H9 (cell line): ENCODE measurements at regions not wholly inside any gene's neighbourhood (a gene's known extent, or its start where the extent isn't known, plus 50 kb on each side); places are given as distances from the start of the nearest gene placed in this dataset.

ENCODE experiments used
- DNase-seq: peaks from one replicate; pipeline ENCODE4 v3.0.0-alpha.2; 2017
- H2AFZ ChIP-seq: one replicate; pipeline ENCODE4 v1.6.1; 2013; ENCODE audit warnings: mild to moderate bottlenecking, low read length, control low read depth, moderate library complexity
- H2AK5ac ChIP-seq: 2 replicates; pipeline ENCODE4 v1.6.1; 2013; ENCODE audit warnings: low read length, control low read depth, mixed read lengths; ENCODE audit not compliant: insufficient read length
- H2BK120ac ChIP-seq: one replicate; pipeline ENCODE4 v1.6.1; 2013; ENCODE audit warnings: low read depth, mild to moderate bottlenecking, low read length, control low read depth, inconsistent platforms; ENCODE audit not compliant: poor library complexity, severe bottlenecking
- H2BK12ac ChIP-seq: 2 replicates; pipeline ENCODE4 v1.6.1; 2013; ENCODE audit warnings: low read length, control low read depth, mixed read lengths, low read depth; ENCODE audit not compliant: insufficient read length
- H2BK15ac ChIP-seq: 2 replicates; pipeline ENCODE4 v1.6.1; 2013; ENCODE audit warnings: low read depth, low read length, control low read depth
- H2BK20ac ChIP-seq: one replicate; pipeline ENCODE4 v1.6.1; 2013; ENCODE audit warnings: low read depth, mild to moderate bottlenecking, low read length, control low read depth, inconsistent platforms; ENCODE audit not compliant: poor library complexity, severe bottlenecking
- H2BK5ac ChIP-seq: 2 replicates; pipeline ENCODE4 v1.6.1; 2013; ENCODE audit warnings: low read length, control low read depth, mixed read lengths; ENCODE audit not compliant: insufficient read length
- H3K14ac ChIP-seq: 2 replicates; pipeline ENCODE4 v1.6.1; 2013; ENCODE audit warnings: low read length, control low read depth; ENCODE audit not compliant: insufficient read depth
- H3K18ac ChIP-seq: 2 replicates; pipeline ENCODE4 v1.6.1; 2013; ENCODE audit warnings: low read depth, mild to moderate bottlenecking, mixed read lengths, low read length, control low read depth; ENCODE audit not compliant: insufficient read length
- H3K23ac ChIP-seq: 2 replicates; pipeline ENCODE4 v1.6.1; 2013; ENCODE audit warnings: low read length, control low read depth, mixed read lengths, low read depth; ENCODE audit not compliant: insufficient read length
- H3K23me2 ChIP-seq: 2 replicates; pipeline ENCODE4 v1.6.1; 2013; ENCODE audit warnings: low read depth, mild to moderate bottlenecking, mixed read lengths, low read length, control low read depth; ENCODE audit not compliant: insufficient read length, poor library complexity, severe bottlenecking
- H3K27ac ChIP-seq: 2 replicates; pipeline ENCODE4 v1.5.1; 2013; ENCODE audit warnings: low read length, control low read depth, mixed read lengths, low read depth; ENCODE audit not compliant: insufficient read length
- H3K27me3 ChIP-seq: 2 replicates; pipeline ENCODE4 v1.6.1; 2013; ENCODE audit warnings: low read length, control low read depth, inconsistent platforms; ENCODE audit not compliant: insufficient read depth
- H3K4ac ChIP-seq: 2 replicates; pipeline ENCODE4 v1.6.1; 2013; ENCODE audit warnings: low read depth, mild to moderate bottlenecking, control low read depth, inconsistent platforms, low read length, moderate library complexity
- H3K4me1 ChIP-seq: 2 replicates; pipeline ENCODE4 v1.6.1; 2013; ENCODE audit warnings: low read length, control low read depth, inconsistent platforms; ENCODE audit not compliant: insufficient read depth
- H3K4me2 ChIP-seq: 2 replicates; pipeline ENCODE4 v1.6.1; 2013; ENCODE audit warnings: low read length, control low read depth, mixed read lengths; ENCODE audit not compliant: insufficient read length, insufficient read depth
- H3K56ac ChIP-seq: 2 replicates; pipeline ENCODE4 v1.6.1; 2013; ENCODE audit warnings: low read depth, mild to moderate bottlenecking, mixed read lengths, low read length, control low read depth; ENCODE audit not compliant: insufficient read length
- H3K79me1 ChIP-seq: 2 replicates; pipeline ENCODE4 v1.6.1; 2013; ENCODE audit warnings: low read depth, mild to moderate bottlenecking, moderate library complexity, low read length, control low read depth, inconsistent platforms; ENCODE audit not compliant: insufficient read depth, poor library complexity, severe bottlenecking
- H3K79me2 ChIP-seq: 2 replicates; pipeline ENCODE4 v1.6.1; 2013; ENCODE audit warnings: low read length, control low read depth, inconsistent platforms; ENCODE audit not compliant: insufficient read depth
- H3K9ac ChIP-seq: 2 replicates; pipeline ENCODE4 v1.6.1; 2013; ENCODE audit warnings: low read length, control low read depth, mixed read lengths; ENCODE audit not compliant: insufficient read length; ENCODE audit errors: extremely low read depth
- H3K9me3 ChIP-seq: one replicate; pipeline ENCODE4 v1.6.1; 2013; ENCODE audit warnings: low read depth, low read length, inconsistent platforms; ENCODE audit not compliant: control insufficient read depth
- H3T11ph ChIP-seq: one replicate; pipeline ENCODE4 v1.6.1; 2013; ENCODE audit warnings: mild to moderate bottlenecking, low read length, control low read depth, inconsistent platforms
- H4K20me1 ChIP-seq: one replicate; pipeline ENCODE4 v1.6.1; 2013; ENCODE audit not compliant: control insufficient read depth, insufficient read length, insufficient read depth
- H4K5ac ChIP-seq: 2 replicates; pipeline ENCODE4 v1.6.1; 2013; ENCODE audit warnings: low read depth, mild to moderate bottlenecking, mixed read lengths, low read length, control low read depth; ENCODE audit not compliant: insufficient read length
- H4K8ac ChIP-seq: replicated peaks from 2 replicates; pipeline ENCODE4 v1.6.1; 2013; ENCODE audit warnings: low read length, control low read depth, mixed read lengths, low read depth; ENCODE audit not compliant: insufficient read length
- H4K91ac ChIP-seq: 2 replicates; pipeline ENCODE4 v1.6.1; 2013; ENCODE audit warnings: low read depth, mild to moderate bottlenecking, moderate library complexity, mixed read lengths, low read length, control low read depth; ENCODE audit not compliant: insufficient read length
- H3K27ac Mint-ChIP-seq, 3 experiments: 2 replicates in 2 of 3; 3 replicates in 1 of 3; pipeline ENCODE4 v1.8.0; 2020 to 2021; ENCODE audit warnings: mixed read lengths in 3 of 3, mild to moderate bottlenecking in 1 of 3, moderate library complexity in 1 of 3
- H3K27me3 Mint-ChIP-seq: 2 replicates; pipeline ENCODE4 v1.8.0; 2021; ENCODE audit warnings: low read depth, mild to moderate bottlenecking, moderate library complexity, mixed read lengths
- H3K36me3 Mint-ChIP-seq, 3 experiments: 2 replicates in 2 of 3; 3 replicates in 1 of 3; pipeline ENCODE4 v1.8.0; 2020 to 2021; ENCODE audit warnings: low read depth in 3 of 3, mixed read lengths in 3 of 3; ENCODE audit not compliant: insufficient read depth in 1 of 3
- H3K4me1 Mint-ChIP-seq, 2 experiments: 2 replicates each; pipeline ENCODE4 v1.8.0; 2020; ENCODE audit warnings: mixed read lengths in 2 of 2
- H3K4me3 Mint-ChIP-seq, 2 experiments: 2 replicates in 1 of 2; 3 replicates in 1 of 2; pipeline ENCODE4 v1.8.0; 2020 to 2021; ENCODE audit warnings: mild to moderate bottlenecking in 2 of 2, mixed read lengths in 2 of 2, moderate library complexity in 1 of 2
- H3K9me3 Mint-ChIP-seq, 2 experiments: 2 replicates in 1 of 2; 3 replicates in 1 of 2; pipeline ENCODE4 v1.8.0; 2020; ENCODE audit warnings: mild to moderate bottlenecking in 2 of 2, mixed read lengths in 2 of 2, moderate library complexity in 1 of 2
- WGBS: extraction: QIAGEN DNeasy Blood & Tissue Kit; methylation state at CpG from one replicate; pipeline ENCODE4 v1.1.7; 2013; ENCODE audit warnings: missing lambda C conversion rate, low lambda C conversion rate, mixed read lengths; ENCODE audit not compliant: insufficient read length; ENCODE audit errors: extremely low coverage; 5-methylcytosine and 5-hydroxymethylcytosine counted together
- TF ChIP-seq, protein P1 (sequence below): fragments of 200-600 bp; sonication (generic); conservative IDR thresholded peaks from 3 replicates; pipeline ENCODE4 v1.8.0; 2021; ENCODE audit warnings: antibody characterized with exemption, mild to moderate bottlenecking

DNA sequence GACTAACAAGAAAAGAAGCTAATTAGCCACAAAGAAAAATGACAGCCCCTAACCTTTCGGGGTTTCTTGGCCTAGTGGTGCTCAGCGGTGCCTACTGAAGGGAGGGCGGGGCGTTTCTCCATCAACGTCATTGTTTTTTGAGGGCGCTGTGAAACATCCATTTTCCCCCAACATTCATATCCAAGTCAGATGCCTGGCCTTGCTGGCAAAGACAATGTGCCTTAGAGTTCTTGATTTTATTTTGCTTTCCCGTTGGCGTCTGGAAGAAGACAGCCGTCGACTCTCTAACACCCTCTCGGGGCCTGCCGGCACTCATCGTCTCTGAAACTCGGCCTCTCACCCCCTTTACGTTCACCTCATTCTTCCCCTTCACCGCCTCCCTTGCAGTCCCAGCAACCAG, 154.5 kb downstream of the PHETA1 start:
- H4K91ac ChIP-seq: no peak overlapping the region
- no peak overlapping the region for H3K9ac ChIP-seq
- no peak overlapping the region for H3K4ac ChIP-seq
- no CpG with 5 or more reads among the region's 16 CpGs for WGBS
- no peak overlapping the region for H2BK15ac ChIP-seq
- H3K23ac ChIP-seq: no peak overlapping the region
- no peak overlapping the region for H3K14ac ChIP-seq
- H2BK12ac ChIP-seq: no peak overlapping the region
- no peaks in the 10 kb centered on the region for H3K9me3 ChIP-seq
- H2AK5ac ChIP-seq: no peak overlapping the region
- Mint-ChIP-seq H3K27me3 (no peaks in the 10 kb centered on the region), H3K36me3 (no peaks in the 10 kb centered on the region; a peak in 1 of 7 replicates), H3K4me3 (no peak overlapping the region), H3K9me3 (no peaks in the 10 kb centered on the region), H3K27ac (no peak overlapping the region; a peak in 1 of 7 replicates), H3K4me1 (peaks cover 6 to 22% of the 10 kb centered on the region in 2 experiments; a peak in 3 of 4 replicates)
- no peaks in the 10 kb centered on the region for H3K79me2 ChIP-seq
- no peak overlapping the region for H3K27ac ChIP-seq
- no peak overlapping the region for H3T11ph ChIP-seq
- no peak overlapping the region for H3K4me2 ChIP-seq
- no peak overlapping the region for H2BK5ac ChIP-seq
- no peaks in the 10 kb centered on the region for H3K27me3 ChIP-seq
- H3K18ac ChIP-seq: no peak overlapping the region
- no peak overlapping the region for H2BK20ac ChIP-seq
- H4K20me1 ChIP-seq: no peaks in the 10 kb centered on the region
- no peak overlapping the region for H2BK120ac ChIP-seq
- no peak overlapping the region for H2AFZ ChIP-seq
- H4K5ac ChIP-seq: no peak overlapping the region
- no peaks in the 10 kb centered on the region for H3K23me2 ChIP-seq
- H4K8ac ChIP-seq: no peak overlapping the region
- no peaks in the 10 kb centered on the region for H3K4me1 ChIP-seq
- TF ChIP-seq, protein P1, sequence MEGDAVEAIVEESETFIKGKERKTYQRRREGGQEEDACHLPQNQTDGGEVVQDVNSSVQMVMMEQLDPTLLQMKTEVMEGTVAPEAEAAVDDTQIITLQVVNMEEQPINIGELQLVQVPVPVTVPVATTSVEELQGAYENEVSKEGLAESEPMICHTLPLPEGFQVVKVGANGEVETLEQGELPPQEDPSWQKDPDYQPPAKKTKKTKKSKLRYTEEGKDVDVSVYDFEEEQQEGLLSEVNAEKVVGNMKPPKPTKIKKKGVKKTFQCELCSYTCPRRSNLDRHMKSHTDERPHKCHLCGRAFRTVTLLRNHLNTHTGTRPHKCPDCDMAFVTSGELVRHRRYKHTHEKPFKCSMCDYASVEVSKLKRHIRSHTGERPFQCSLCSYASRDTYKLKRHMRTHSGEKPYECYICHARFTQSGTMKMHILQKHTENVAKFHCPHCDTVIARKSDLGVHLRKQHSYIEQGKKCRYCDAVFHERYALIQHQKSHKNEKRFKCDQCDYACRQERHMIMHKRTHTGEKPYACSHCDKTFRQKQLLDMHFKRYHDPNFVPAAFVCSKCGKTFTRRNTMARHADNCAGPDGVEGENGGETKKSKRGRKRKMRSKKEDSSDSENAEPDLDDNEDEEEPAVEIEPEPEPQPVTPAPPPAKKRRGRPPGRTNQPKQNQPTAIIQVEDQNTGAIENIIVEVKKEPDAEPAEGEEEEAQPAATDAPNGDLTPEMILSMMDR: no peak
- H3K56ac ChIP-seq: no peak overlapping the region
- DNase-seq: no peak
- H3K79me1 ChIP-seq: no peaks in the 10 kb centered on the region
